ENCODE measurements at regions not wholly inside any gene's neighbourhood (a gene's known extent, or its start where the extent isn't known, plus 50 kb on each side); places are given as distances from the start of the nearest gene placed in this dataset.

DNA sequence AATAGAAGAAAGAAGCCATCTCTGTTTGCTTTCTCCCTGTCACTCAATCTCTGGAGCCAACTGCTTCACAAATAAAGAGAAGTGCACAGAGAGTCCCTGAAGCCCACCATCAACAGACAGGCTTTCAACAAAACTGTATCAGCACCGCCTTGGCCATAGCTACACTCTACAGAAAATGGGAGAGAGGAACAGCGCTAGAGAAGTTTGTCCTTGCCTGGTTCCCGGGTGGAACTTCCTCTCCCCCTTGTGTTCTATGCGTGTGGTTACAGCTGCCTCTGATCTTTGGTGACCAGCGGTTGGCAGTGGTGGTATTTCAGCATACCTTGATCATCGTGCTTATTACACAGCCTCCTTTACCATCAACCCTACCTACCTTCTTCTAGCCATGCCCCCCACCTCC, 91.4 kb upstream of the CCL2 start:
- H3K4me1 Mint-ChIP-seq: no peaks in the 10 kb centered on the region
- intact Hi-C loops (cut with micrococcal nuclease): no loop called here
- no peaks in the 10 kb centered on the region for H3K36me3 Mint-ChIP-seq (ENCODE audit: low read depth)
- peaks cover 24% of the 10 kb centered on the region for H3K27me3 Mint-ChIP-seq
- no peak overlapping the region for H3K4me3 Mint-ChIP-seq
- DNase-seq (no peak), ATAC-seq (ENCODE audit: low read depth) (no peak)
- POLR2A ChIA-PET: no interaction called here
- no peak overlapping the region for H3K27ac Mint-ChIP-seq
- CTCF ChIA-PET: no interaction called here
- TF ChIP-seq, protein P1, sequence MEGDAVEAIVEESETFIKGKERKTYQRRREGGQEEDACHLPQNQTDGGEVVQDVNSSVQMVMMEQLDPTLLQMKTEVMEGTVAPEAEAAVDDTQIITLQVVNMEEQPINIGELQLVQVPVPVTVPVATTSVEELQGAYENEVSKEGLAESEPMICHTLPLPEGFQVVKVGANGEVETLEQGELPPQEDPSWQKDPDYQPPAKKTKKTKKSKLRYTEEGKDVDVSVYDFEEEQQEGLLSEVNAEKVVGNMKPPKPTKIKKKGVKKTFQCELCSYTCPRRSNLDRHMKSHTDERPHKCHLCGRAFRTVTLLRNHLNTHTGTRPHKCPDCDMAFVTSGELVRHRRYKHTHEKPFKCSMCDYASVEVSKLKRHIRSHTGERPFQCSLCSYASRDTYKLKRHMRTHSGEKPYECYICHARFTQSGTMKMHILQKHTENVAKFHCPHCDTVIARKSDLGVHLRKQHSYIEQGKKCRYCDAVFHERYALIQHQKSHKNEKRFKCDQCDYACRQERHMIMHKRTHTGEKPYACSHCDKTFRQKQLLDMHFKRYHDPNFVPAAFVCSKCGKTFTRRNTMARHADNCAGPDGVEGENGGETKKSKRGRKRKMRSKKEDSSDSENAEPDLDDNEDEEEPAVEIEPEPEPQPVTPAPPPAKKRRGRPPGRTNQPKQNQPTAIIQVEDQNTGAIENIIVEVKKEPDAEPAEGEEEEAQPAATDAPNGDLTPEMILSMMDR (IDR thresholded peaks at IDR 0.05): no peak
- no peaks in the 10 kb centered on the region for H3K9me3 Mint-ChIP-seq

DNA sequence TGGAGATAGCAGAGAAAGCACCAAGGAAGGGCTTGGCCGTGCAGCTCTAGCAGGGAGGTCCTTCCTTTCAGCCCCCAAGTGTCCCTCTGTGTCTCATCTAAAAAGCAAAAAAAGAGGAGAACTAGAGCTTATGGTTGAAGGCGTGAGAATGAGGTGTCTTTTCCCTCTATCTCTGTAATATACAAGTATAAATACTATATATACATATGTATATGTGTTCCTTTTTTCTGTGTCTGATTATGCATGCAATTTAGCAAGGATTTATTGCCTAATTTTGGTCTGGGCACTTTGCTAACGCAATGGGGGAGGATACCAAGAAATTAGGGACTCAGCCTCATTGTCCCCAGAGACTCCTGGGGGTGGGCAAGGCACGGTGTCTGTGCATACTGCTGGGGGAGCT, 90.2 kb upstream of the CCL2 start:
- CTCF ChIA-PET: no interaction called here
- no peak for ATAC-seq (ENCODE audit: low read depth)
- Mint-ChIP-seq H3K4me3 (no peak overlapping the region), H3K27ac (no peak overlapping the region), H3K9me3 (no peaks in the 10 kb centered on the region), H3K36me3 (ENCODE audit: low read depth) (no peaks in the 10 kb centered on the region), H3K27me3 (peaks cover 16% of the 10 kb centered on the region), H3K4me1 (no peaks in the 10 kb centered on the region)
- TF ChIP-seq, protein P1 (IDR thresholded peaks at IDR 0.05): no peak
- POLR2A ChIA-PET: no interaction called here
- DNase-seq: no peak
- intact Hi-C loops (cut with micrococcal nuclease): no loop called here

DNA sequence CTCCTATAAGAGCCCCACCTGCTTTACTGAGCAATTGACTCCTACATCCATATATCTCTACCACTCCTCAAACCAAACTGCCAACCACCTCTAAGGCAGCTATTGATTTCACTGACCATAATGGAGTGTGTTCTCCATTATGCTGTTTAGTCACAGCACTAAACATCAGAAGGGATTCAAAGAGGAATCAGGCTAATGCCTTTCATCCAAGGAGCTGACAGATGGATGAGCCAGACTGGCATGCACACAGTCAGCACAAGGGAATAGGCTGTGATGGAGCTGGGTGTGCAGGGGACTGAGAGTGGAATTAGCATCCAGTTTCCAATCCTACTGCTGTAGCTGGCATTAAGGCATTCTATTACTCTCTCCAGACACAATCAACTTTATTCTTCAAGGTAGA, 88.7 kb upstream of the CCL2 start:
- intact Hi-C loops (cut with micrococcal nuclease): no loop called here
- CTCF ChIA-PET: no interaction called here
- no peak overlapping the region for H3K27ac Mint-ChIP-seq

DNA sequence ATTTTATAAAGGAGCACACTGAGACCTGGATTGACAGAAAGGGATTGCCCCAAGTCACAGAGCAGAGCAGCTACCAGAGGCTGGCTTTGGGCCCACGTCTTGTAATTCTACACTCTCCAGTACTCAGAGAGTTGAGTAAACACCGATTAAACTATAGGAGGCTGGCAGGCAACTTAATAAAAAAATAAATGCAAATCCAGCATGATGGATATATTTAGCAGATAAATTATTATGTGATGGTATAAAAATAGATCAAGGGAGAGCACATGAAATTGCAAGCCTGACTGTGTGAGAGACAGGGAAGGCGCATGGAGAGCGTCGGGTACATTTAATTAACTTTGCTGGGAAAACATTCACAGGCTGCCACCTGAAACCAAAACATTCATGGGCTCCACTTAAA, 87.7 kb upstream of the CCL2 start:
- CTCF ChIA-PET: interaction anchor here (1.1 kb wide), 1 partner anchor 194 kb away, joined by 5 read pairs; no protein-coding TSS in a partner anchor
- Mint-ChIP-seq H3K27me3 (peaks cover 16% of the 10 kb centered on the region), H3K9me3 (no peaks in the 10 kb centered on the region)

More for the DNA sequence above, 88.7 kb upstream of the CCL2 start:
- Mint-ChIP-seq H3K4me3 (no peak overlapping the region), H3K36me3 (ENCODE audit: low read depth) (no peaks in the 10 kb centered on the region), H3K4me1 (no peaks in the 10 kb centered on the region), H3K27me3 (peaks cover 19% of the 10 kb centered on the region), H3K9me3 (no peaks in the 10 kb centered on the region)
- DNase-seq: no peak
- ATAC-seq (ENCODE audit: low read depth): no peak
- TF ChIP-seq, protein P1 (IDR thresholded peaks at IDR 0.05): no peak
- POLR2A ChIA-PET: no interaction called here

DNA sequence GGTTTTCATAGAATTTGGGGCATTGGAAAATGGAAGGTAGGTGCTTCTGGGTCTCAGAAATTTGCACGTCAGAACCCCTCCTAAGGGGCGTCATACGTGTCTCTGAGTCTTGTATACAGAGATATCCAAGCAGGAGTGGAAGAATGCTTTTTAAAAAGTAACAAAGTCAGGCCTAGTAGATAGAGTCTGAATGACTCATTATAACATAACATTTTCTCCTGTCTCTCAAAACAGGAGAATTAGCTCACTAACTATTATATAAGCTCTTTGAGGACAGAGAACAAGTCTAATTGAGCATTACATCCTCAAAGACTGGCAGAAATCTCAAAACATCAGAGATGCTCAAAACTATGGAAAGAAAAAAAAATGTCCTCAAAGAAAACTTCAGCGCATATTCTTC, 86.1 kb upstream of the CCL2 start:
- no peak for ATAC-seq (ENCODE audit: low read depth)
- Mint-ChIP-seq H3K9me3 (no peaks in the 10 kb centered on the region), H3K4me1 (no peaks in the 10 kb centered on the region), H3K4me3 (no peak overlapping the region), H3K27me3 (peaks cover 13% of the 10 kb centered on the region), H3K36me3 (ENCODE audit: low read depth) (no peaks in the 10 kb centered on the region), H3K27ac (no peak overlapping the region)
- intact Hi-C loops (cut with micrococcal nuclease): no loop called here
- CTCF ChIA-PET: interaction anchor here (0.6 kb wide), 1 partner anchor 193 kb away, joined by 3 read pairs; no protein-coding TSS in a partner anchor
- TF ChIP-seq, protein P1 (IDR thresholded peaks at IDR 0.05): no peak
- no peak for DNase-seq
- POLR2A ChIA-PET: no interaction called here

More for the DNA sequence above, 87.7 kb upstream of the CCL2 start:
- Mint-ChIP-seq H3K4me3 (no peak overlapping the region), H3K36me3 (ENCODE audit: low read depth) (no peaks in the 10 kb centered on the region), H3K27ac (no peak overlapping the region), H3K4me1 (no peaks in the 10 kb centered on the region)
- intact Hi-C loops (cut with micrococcal nuclease): no loop called here
- TF ChIP-seq, protein P1 (IDR thresholded peaks at IDR 0.05): no peak
- POLR2A ChIA-PET: no interaction called here
- ATAC-seq (ENCODE audit: low read depth) (no peak), DNase-seq (no peak)

All from activated B cell treated with CpG ODN at 0.5 μM for 24 hours (primary cell).